HAP-1 (cell line): ENCODE measurements at regions not wholly inside any gene's neighbourhood (a gene's known extent, or its start where the extent isn't known, plus 50 kb on each side); places are given as distances from the start of the nearest gene placed in this dataset.
"Not testable (repeated sequence)": the region's sequence is repeated elsewhere in the genome, so short reads cannot be mapped to it uniquely, and the experiment has no call there.

ENCODE experiments used
- DNase-seq, 2 experiments: peaks; one replicate each; pipeline ENCODE4 v3.0.0-alpha.2; 2016 to 2020; ENCODE audit warnings: low spot score in 2 of 2
- H3K27me3 ChIP-seq: fragments of 250-450 bp; sonication (Bioruptor Pico); 2 replicates; pipeline ENCODE4 v1.5.1; 2020; ENCODE audit warnings: low read depth, mild to moderate bottlenecking, moderate library complexity
- H3K36me3 ChIP-seq: fragments of 250-450 bp; sonication (Bioruptor Pico); replicated peaks from 2 replicates; pipeline ENCODE4 v1.5.1; 2020; ENCODE audit warnings: mild to moderate bottlenecking
- H3K4me1 ChIP-seq: fragments of 250-450 bp; sonication (Bioruptor Pico); 2 replicates; pipeline ENCODE4 v1.5.1; 2020; ENCODE audit warnings: mild to moderate bottlenecking
- H3K4me3 ChIP-seq: fragments of 250-450 bp; sonication (Bioruptor Pico); 2 replicates; pipeline ENCODE4 v1.5.1; 2020; ENCODE audit warnings: mild to moderate bottlenecking, moderate library complexity
- H3K9me3 ChIP-seq: fragments of 250-450 bp; sonication (Bioruptor Pico); 2 replicates; pipeline ENCODE4 v1.5.1; 2020; ENCODE audit warnings: mild to moderate bottlenecking, moderate library complexity
- in situ Hi-C: fragments of 300-500 bp; cut with MboI; formaldehyde crosslinking; loops from 3 replicates; pipeline ENCODE4 v1.14.3; 2020; ENCODE audit warnings: low sequenced_read_pairs, inconsistent platforms, mixed read lengths

DNA sequence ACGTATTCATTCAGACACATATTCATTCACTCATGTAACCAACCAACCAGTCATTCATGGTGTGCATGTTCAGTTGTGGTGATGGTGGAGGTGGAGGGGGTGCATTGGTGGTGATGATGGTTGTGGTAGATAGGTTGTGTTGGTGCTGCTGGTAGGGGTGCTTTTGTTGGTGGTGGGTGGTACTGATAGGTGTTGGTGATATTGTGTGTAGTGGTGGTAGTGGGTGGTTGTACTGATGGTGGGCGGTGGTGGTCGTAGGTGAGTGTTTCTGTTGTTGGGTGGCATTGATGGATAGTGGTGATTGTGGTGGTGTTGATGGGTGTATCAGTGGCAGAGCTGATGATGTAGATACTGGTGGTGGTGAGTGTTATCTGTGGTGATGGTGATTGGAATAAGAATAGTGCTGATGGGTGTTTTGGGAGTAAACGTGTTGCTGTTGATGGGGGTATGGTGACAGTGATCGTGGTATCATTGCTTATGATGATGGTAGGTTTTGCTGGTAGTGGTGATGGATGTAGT is 59.8 kb upstream of the SHB start:
- no peak for DNase-seq
- H3K4me1 ChIP-seq: no peaks in the 10 kb centered on the region
- in situ Hi-C loops: no loop called here
- H3K9me3 ChIP-seq: no peaks in the 10 kb centered on the region
- no peak overlapping the region for H3K4me3 ChIP-seq
- H3K36me3 ChIP-seq: no peaks in the 10 kb centered on the region
- peaks cover 3% of the 10 kb centered on the region; the same call in 1 of the 2 replicates for H3K27me3 ChIP-seq

DNA sequence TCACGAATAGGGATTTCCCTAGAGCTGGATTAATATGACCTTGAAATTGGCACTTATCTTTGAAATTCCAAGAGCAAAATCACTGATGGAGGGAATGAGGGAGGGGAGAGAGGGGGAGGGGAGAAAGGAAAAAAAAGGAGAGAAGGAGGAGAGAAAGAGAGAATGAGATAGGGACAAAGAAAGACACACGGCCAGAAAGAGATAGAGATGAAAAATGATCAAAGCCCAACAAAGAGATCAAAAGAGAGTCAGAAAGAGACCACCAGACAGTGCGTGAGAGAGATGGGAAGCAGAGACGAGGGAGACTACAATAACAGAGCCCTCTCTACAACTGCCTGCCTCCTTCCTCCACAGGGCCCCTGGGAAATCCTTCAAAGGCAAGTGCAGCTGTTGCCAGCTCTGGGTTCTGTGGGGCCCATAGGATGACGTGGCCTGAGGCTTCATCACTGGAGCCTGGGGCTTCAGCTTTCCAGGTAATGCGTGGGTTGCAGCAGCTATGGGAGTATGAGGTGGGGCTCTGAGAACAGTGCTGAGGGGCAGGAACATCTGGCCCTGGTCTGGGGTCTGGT is 58.3 kb upstream of the SHB start:
- Histone ChIP-seq H3K4me1 (no peaks in the 10 kb centered on the region), H3K36me3 (no peaks in the 10 kb centered on the region), H3K9me3 (no peaks in the 10 kb centered on the region), H3K4me3 (no peak overlapping the region), H3K27me3 (no peaks in the 10 kb centered on the region)
- in situ Hi-C loops: no loop called here
- DNase-seq: no peak

DNA sequence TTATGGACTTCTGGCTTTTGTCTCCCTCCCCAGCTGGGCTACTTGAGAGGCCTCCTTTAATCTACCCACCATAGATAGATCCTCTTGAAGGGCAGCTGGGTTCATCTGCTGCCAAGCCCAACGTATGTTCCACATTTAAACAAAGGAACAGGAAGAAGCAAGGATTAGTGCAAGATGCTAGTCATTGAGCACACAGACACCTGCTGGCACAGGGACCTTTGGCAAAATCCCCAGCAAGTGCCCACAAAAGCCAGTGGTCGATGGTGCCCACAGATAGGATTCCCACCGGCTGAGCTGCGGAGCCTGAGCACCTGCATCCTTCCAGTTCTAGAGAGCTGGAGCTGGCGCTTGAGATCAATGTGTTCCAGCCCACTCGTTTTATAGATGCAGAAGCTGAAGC is 57.7 kb upstream of the SHB start:
- H3K4me1 ChIP-seq: no peaks in the 10 kb centered on the region
- no peak overlapping the region for H3K4me3 ChIP-seq
- DNase-seq: no peak
- H3K36me3 ChIP-seq: no peaks in the 10 kb centered on the region
- in situ Hi-C loops: no loop called here
- no peaks in the 10 kb centered on the region for H3K9me3 ChIP-seq
- no peaks in the 10 kb centered on the region for H3K27me3 ChIP-seq

DNA sequence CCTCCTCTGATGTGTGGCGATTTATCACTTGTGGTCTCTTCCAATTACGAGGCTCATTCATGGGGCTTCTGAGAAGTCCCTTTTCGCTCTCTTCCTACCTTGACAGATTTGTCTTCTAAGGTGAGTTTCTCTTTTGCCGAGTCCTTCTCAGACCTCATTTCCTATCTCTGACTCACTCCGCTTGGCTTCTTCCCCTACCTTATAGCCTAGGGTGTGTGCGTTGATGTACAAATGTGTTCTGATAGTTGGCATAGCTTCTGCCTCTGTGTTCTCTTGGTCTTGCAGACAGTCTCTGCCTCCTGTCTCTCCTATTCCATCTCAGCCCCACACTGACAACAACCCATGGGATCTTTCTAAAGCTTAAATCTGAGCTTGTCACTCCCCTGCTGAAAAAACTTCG is 56.9 kb upstream of the SHB start:
- in situ Hi-C loops: no loop called here
- H3K9me3 ChIP-seq: no peaks in the 10 kb centered on the region
- H3K4me1 ChIP-seq: no peaks in the 10 kb centered on the region
- H3K36me3 ChIP-seq: no peaks in the 10 kb centered on the region
- no peaks in the 10 kb centered on the region for H3K27me3 ChIP-seq
- DNase-seq: no peak
- no peak overlapping the region for H3K4me3 ChIP-seq

DNA sequence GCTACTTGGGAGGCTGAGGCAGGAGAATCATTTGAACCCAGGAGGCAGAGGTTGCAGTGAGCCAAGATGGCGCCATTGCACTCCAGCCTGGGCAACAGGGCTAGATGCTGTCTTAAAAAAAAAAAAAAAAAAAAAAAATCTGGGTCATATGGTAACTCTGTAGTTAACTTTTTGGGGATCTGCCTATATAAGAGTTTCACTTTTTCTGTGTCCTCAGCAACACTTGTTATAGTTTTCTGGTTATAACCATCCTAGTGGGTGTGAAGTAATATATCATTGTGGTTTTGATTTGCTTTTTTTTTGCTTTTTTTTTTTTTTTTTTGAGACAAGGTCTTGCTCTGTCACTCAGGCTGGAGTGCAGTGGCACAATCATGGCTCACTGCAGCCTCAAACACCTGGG is 54.3 kb upstream of the SHB start:
- H3K36me3 ChIP-seq, H3K4me1 ChIP-seq, H3K4me3 ChIP-seq, H3K9me3 ChIP-seq, H3K27me3 ChIP-seq, in situ Hi-C loops, DNase-seq: not testable (repeated sequence)

DNA sequence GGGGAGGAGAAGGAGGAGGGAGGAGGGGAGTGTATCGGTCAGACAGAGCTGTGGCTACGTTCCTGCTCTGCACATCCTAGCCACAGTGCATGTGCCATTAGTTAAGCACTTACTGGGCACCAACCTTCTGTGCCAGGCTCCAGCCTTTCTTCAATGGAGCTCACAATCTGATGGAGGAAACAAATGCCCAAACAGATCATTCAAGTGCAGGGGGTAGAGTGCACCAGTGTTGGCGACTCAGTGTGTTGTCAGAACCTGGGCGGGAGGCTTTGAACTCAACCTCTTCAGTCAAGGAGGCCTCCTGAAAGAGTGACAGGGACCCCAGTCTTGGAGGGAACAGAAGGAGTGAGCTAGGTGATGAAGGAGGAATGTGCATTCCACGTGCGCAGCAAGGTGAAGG is 51.9 kb upstream of the SHB start:
- H3K4me3 ChIP-seq: no peak overlapping the region
- no peaks in the 10 kb centered on the region for H3K4me1 ChIP-seq
- no peaks in the 10 kb centered on the region for H3K36me3 ChIP-seq
- DNase-seq: no peak
- no peaks in the 10 kb centered on the region; the same call in 1 of the 2 replicates for H3K27me3 ChIP-seq
- no peaks in the 10 kb centered on the region for H3K9me3 ChIP-seq
- in situ Hi-C loops: no loop called here

DNA sequence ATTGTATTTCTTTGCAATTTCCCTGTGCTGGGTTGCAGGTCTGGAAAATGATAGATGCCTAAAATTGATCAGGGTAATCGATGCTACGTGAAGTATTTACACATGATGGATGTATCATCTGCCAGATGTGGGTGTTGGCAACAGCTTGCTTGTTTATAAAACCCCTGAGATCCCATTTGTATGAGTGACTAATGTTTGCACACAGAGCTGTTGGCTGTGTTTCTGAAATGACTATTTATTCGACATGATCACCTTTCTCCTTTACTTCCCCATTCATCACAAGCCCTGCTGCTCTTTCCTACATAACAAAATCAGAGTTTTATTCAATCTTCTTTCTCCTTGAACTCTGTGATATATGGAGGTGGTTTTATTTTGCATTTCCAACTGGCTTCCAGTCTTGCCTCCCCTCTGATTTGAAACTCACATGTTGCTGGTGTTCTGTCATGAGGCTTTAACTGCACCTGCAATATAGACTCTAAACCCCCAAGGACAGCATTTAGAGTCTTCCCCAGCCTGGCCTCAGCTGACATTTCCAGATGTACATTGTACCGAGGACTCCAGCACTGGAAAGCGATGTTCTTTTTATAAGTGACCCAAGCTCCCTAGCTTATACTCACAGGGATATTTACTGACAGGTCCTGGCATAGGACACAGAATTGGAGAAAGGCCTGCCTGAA is 50.7 kb upstream of the SHB start:
- in situ Hi-C loops: no loop called here
- H3K27me3 ChIP-seq: no peaks in the 10 kb centered on the region; the same call in 1 of the 2 replicates
- no peak for DNase-seq
- H3K4me3 ChIP-seq: no peak overlapping the region
- H3K9me3 ChIP-seq: no peaks in the 10 kb centered on the region
- H3K4me1 ChIP-seq: no peaks in the 10 kb centered on the region
- H3K36me3 ChIP-seq: no peaks in the 10 kb centered on the region

DNA sequence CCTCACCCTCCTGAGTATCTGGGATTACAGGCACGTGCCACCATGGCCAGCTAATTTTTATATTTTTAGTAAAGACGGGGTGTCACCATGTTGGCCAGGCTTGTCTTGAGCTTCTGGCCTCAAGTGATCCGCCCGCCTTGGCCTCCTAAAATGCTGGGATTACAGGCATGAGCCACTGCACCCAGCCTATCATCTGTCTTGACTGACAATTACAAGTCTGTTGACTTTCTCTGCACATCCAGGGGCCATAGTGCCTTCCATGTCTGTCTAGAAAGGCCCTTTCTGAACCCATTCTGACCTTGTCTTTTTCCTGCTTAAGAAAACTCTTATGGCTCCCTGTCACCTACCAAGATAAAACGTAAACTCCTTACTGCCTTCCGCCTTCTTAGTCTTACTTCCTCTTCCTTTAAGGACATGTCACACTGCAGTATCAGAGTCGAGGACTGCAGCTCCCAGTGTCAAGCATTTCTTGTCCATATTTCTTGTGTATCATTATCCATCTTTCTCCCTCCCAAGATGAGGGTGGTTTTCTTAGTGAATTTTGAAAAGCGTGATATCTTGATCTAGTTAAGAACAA is 49.9 kb upstream of the SHB start:
- H3K4me3 ChIP-seq: no peak overlapping the region
- no peaks in the 10 kb centered on the region for H3K36me3 ChIP-seq
- no peaks in the 10 kb centered on the region; the same call in 1 of the 2 replicates for H3K27me3 ChIP-seq
- in situ Hi-C loops: no loop called here
- DNase-seq: no peak
- H3K9me3 ChIP-seq: no peaks in the 10 kb centered on the region
- no peaks in the 10 kb centered on the region for H3K4me1 ChIP-seq
